CD4-positive, alpha-beta T cell (primary cell): ENCODE measurements at regions not wholly inside any gene's neighbourhood (a gene's known extent, or its start where the extent isn't known, plus 50 kb on each side); places are given as distances from the start of the nearest gene placed in this dataset.

ENCODE experiments used
- ATAC-seq: fragments of 200-7000 bp; cut with Tn5 transposase; one replicate; pipeline ENCODE4 v1.10.0; 2022; ENCODE audit warnings: mild to moderate bottlenecking; ENCODE audit not compliant: poor library complexity
- CTCF ChIA-PET: fragments of 350-600 bp; sonication (Branson Sonifier 250); formaldehyde crosslinking; loops from one replicate; lab custom pipeline; 2021; ENCODE audit warnings: antibody characterized with exemption, inconsistent platforms; lab: Charles Lee
- POLR2A ChIA-PET: fragments of 350-600 bp; sonication (Branson Sonifier 250); formaldehyde crosslinking; loops from one replicate; lab custom pipeline; 2021; ENCODE audit warnings: antibody characterized with exemption, inconsistent platforms; lab: Charles Lee
- DNase-seq, 14 experiments: peaks; one replicate each; pipeline ENCODE4 v3.0.0-alpha.2; 2013 to 2020; ENCODE audit warnings: mixed read lengths in 2 of 14
- H3K27ac ChIP-seq, 2 donors: one replicate each; pipeline versions ENCODE4 v1.5.1 to v1.7.0; 2013; ENCODE audit warnings: low read length in 2 of 2, low read depth in 1 of 2, mild to moderate bottlenecking in 1 of 2
- H3K27me3 ChIP-seq, 2 experiments: 1 replicate in 1 of 2; 2 replicates in 1 of 2; pipeline versions ENCODE4 v1.6.1 to v1.7.0; 2013; ENCODE audit warnings: low read length in 2 of 2, control low read depth in 1 of 2, mild to moderate bottlenecking in 1 of 2, moderate library complexity in 1 of 2; ENCODE audit not compliant: insufficient read depth in 2 of 2, control insufficient read depth in 1 of 2
- H3K36me3 ChIP-seq: one replicate; pipeline ENCODE4 v1.6.1; 2013; ENCODE audit warnings: low read length, control low read depth; ENCODE audit not compliant: insufficient read depth
- H3K4me1 ChIP-seq: one replicate; pipeline ENCODE4 v1.6.1; 2013; ENCODE audit warnings: low read length, control low read depth; ENCODE audit not compliant: insufficient read depth
- H3K4me3 ChIP-seq: one replicate; pipeline ENCODE4 v1.5.1; 2013; ENCODE audit warnings: mild to moderate bottlenecking, low read length, moderate library complexity
- H3K9me3 ChIP-seq, 2 experiments: 1 replicate in 1 of 2; 2 replicates in 1 of 2; pipeline versions ENCODE4 v1.6.1 to v1.7.0; 2013; ENCODE audit warnings: low read length in 2 of 2, mild to moderate bottlenecking in 2 of 2, control low read depth in 1 of 2, moderate library complexity in 1 of 2; ENCODE audit not compliant: control insufficient read depth in 1 of 2, insufficient read depth in 1 of 2
- H3K27ac Mint-ChIP-seq: one replicate; pipeline ENCODE4 v1.8.0; 2020; ENCODE audit warnings: mixed read lengths
- H3K27me3 Mint-ChIP-seq: one replicate; pipeline ENCODE4 v1.8.0; 2021; ENCODE audit warnings: mixed read lengths
- H3K36me3 Mint-ChIP-seq: one replicate; pipeline ENCODE4 v1.8.0; 2021; ENCODE audit warnings: low read depth, mixed read lengths
- H3K4me1 Mint-ChIP-seq: one replicate; pipeline ENCODE4 v1.8.0; 2021; ENCODE audit warnings: low read depth, mixed read lengths
- H3K4me3 Mint-ChIP-seq: one replicate; pipeline ENCODE4 v1.8.0; 2020; ENCODE audit warnings: mild to moderate bottlenecking, mixed read lengths
- H3K9me3 Mint-ChIP-seq: one replicate; pipeline ENCODE4 v1.8.0; 2020; ENCODE audit warnings: mixed read lengths
- CTCF ChIP-seq: fragments of 200-600 bp; IDR thresholded peaks from one replicate; pipeline ENCODE4 v1.8.0; 2022; ENCODE audit warnings: antibody characterized with exemption, mild to moderate bottlenecking
- intact Hi-C, 2 experiments: fragments of 100-400 bp; cut with DNase I in 1 of 2; cut with micrococcal nuclease in 1 of 2; formaldehyde crosslinking; loops; one replicate each; pipeline versions ENCODE4 v1.15.1 to v1.9.0; 2023 to 2025; cut with DNase I, micrococcal nuclease

DNA sequence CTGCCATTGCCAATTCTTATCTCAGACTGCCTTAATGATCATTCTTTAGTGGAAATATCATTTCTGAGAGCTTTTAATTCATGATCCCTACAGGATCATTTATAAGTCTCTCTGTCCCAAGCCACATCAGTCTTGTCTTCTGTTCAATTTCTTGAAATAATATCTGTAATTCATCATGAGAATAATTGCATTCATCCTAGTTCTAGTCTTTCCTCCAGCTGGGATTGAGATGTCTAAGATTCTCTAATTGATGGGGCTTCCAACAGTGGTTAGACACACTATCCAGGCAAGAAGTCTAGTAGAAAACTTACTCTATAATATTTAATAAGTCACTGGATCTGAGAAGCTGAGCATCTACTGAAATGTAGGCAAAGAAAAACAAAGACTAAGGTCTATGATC lies 854.7 kb upstream of the ADGRL3 start:
- Histone ChIP-seq H3K4me3 (no peak overlapping the region), H3K4me1 (no peaks in the 10 kb centered on the region), H3K9me3 (peaks cover 0 to 4% of the 10 kb centered on the region in 2 experiments), H3K27ac (no peak overlapping the region), H3K27me3 (no peaks in the 10 kb centered on the region), H3K36me3 (no peaks in the 10 kb centered on the region)
- DNase-seq (no peak), ATAC-seq (no peak)
- intact Hi-C loops = no loop called here
- no peak for TF ChIP-seq CTCF
- Mint-ChIP-seq H3K36me3 (no peaks in the 10 kb centered on the region), H3K9me3 (no peaks in the 10 kb centered on the region), H3K4me3 (no peak overlapping the region), H3K27me3 (no peaks in the 10 kb centered on the region), H3K4me1 (no peaks in the 10 kb centered on the region), H3K27ac (no peak overlapping the region)
- ChIA-PET POLR2A (no interaction called here), CTCF (no interaction called here)

GRCh38 chr4:60359746-60360367 lies 840.3 kb upstream of the ADGRL3 start:
- TF ChIP-seq CTCF = no peak
- no peak for DNase-seq
- Mint-ChIP-seq H3K27me3 (no peaks in the 10 kb centered on the region), H3K4me3 (no peak overlapping the region), H3K4me1 (no peaks in the 10 kb centered on the region), H3K27ac (no peak overlapping the region), H3K36me3 (no peaks in the 10 kb centered on the region), H3K9me3 (peaks cover 27% of the 10 kb centered on the region)
- ATAC-seq = no peak
- Histone ChIP-seq H3K27me3 (no peaks in the 10 kb centered on the region), H3K4me3 (no peak overlapping the region), H3K9me3 (no peaks in the 10 kb centered on the region), H3K36me3 (no peaks in the 10 kb centered on the region), H3K27ac (no peak overlapping the region), H3K4me1 (no peaks in the 10 kb centered on the region)
- intact Hi-C loops = no loop called here
- CTCF ChIA-PET = no interaction called here
- POLR2A ChIA-PET = no interaction called here

DNA sequence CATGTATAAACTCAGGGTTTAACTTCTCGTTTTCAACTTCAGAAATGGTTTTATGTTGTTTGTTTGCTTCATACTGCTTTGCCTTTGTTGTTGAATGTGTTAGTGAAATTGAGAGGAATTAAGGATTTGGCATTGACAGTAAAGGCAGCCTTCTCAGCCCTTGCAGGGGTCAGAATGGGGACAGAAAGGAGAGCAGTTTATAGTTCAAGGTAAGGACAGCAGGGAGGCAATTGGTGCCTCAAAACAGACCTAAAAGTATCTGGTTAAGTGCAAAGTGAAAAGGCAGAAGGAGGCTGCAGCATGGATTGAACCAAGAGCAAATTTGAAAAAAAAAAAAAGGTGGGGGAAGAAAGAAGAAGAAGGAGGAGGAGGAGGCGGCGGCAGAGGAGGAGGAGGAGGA lies 835.0 kb upstream of the ADGRL3 start:
- Histone ChIP-seq H3K4me1 (no peaks in the 10 kb centered on the region), H3K36me3 (no peaks in the 10 kb centered on the region), H3K27ac (no peak overlapping the region), H3K27me3 (no peaks in the 10 kb centered on the region), H3K4me3 (no peak overlapping the region), H3K9me3 (peaks cover 0 to 5% of the 10 kb centered on the region in 2 experiments)
- ChIA-PET CTCF (no interaction called here), POLR2A (no interaction called here)
- no peaks in the 10 kb centered on the region for H3K36me3 Mint-ChIP-seq
- H3K9me3 Mint-ChIP-seq = peaks cover 21% of the 10 kb centered on the region
- no peak for DNase-seq
- H3K4me1 Mint-ChIP-seq = no peaks in the 10 kb centered on the region
- H3K27ac Mint-ChIP-seq = no peak overlapping the region
- intact Hi-C loops = no loop called here
- no peaks in the 10 kb centered on the region for H3K27me3 Mint-ChIP-seq
- no peak overlapping the region for H3K4me3 Mint-ChIP-seq
- no peak for TF ChIP-seq CTCF
- ATAC-seq = no peak
